GM19023 (cell line): ENCODE measurements at regions not wholly inside any gene's neighbourhood (a gene's known extent, or its start where the extent isn't known, plus 50 kb on each side); places are given as distances from the start of the nearest gene placed in this dataset.

ENCODE experiments used
- ATAC-seq: cut with Tn5 transposase; IDR thresholded peaks from one replicate; pipeline ENCODE4 v1.9.1; 2021; ENCODE audit warnings: mild to moderate bottlenecking, moderate library complexity; ENCODE audit not compliant: unreplicated experiment

DNA sequence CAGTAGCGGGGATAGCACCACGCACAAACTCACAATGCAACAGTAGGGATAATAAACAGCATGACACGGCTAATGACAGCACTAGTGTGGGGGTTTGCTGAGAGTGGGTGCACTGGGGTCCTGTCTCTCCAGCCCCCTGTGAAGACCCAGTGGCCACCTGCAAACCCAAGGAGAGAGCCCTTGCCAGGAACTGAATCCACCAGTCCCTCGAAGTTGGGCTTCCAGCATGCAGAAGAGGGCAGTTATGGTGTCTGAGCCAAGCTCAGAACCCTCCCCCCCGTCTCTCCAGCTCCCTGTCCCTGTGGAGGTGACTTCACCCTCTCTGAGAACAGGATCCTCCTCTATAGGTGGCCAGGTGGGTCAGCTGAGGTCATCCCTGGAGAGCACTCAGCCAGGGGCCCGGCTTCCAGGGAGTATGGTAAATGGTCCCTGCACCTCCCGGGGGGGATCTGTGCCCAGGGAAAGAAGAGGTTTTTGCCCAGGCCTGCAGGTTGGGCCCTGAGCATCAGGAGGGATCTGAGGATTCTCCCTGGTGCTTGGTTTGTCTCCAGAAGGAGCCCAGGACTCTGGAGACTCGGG lies 86.3 kb upstream of the PRR5 start:
- ATAC-seq: no peak

- no peak for ATAC-seq
These were observed 86.9 kb upstream of the PRR5 start for GRCh38 chr22:44615146-44615545.

DNA sequence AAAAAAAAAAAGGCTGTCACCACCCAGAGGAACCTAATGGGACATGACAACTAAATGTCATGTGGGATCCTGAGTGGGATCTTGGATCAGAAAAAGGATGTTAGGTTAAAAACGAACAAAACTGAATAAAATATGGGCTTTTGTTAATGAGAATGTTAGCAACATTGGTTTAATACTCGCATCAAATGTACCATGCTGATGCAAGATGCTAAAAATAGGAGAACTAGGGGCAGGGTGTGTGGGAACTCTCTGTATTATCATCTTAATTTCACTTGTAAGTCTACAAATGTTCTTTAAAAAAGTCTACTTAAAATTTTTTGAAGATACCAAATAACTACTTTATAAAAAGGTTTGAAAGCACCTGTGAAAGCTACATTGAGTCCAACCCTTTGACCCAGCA lies 88.8 kb upstream of the PRR5 start:
- ATAC-seq: no peak

GRCh38 chr22:44611880-44612496 lies 90.0 kb upstream of the PRR5 start:
- ATAC-seq: no peak

GRCh38 chr22:44610071-44610470 lies 91.9 kb upstream of the PRR5 start:
- ATAC-seq: no peak

GRCh38 chr22:44609400-44609988 lies 92.5 kb upstream of the PRR5 start:
- ATAC-seq: no peak

DNA sequence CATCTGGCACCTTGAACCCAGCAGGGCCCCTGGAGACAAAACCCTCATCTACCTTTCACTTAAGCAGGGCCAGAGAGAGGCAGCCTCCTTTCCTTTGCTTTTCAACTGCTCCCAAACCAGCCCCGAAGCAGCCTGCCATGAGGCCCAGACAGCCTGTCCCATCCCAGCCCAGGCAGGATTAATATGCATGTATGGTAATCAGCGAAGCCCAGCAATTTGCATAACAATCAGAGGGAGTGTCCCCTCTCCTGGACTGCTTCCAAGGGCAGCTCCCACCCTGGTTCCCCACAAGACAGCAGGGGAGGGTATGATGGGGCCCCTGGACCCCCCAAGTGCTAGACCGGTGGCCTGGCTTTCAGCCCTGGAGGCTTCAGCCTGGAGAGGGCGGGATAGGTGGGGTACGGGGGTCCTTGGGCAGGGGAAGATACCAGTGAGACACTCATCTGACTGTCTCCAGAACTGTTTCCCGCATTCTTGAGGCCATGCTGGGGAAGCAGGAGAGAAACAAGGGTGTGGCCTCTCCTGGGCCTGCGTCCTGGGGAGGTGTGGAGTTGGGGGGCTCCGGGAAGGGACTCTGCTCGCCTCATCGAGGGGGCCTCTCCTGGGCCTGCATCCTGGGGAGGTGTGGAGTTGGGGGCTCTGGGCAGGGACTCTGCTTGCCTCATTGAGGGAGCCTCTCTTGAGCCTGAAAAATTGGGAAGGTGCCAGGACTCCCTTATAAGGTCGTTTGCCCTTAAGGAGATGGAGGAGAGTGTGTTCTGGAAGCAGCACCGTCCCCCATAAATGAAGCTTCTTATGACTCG lies 93.2 kb upstream of the PRR5 start:
- no peak for ATAC-seq

GRCh38 chr22:44606126-44606525 lies 95.9 kb upstream of the PRR5 start:
- ATAC-seq: no peak

DNA sequence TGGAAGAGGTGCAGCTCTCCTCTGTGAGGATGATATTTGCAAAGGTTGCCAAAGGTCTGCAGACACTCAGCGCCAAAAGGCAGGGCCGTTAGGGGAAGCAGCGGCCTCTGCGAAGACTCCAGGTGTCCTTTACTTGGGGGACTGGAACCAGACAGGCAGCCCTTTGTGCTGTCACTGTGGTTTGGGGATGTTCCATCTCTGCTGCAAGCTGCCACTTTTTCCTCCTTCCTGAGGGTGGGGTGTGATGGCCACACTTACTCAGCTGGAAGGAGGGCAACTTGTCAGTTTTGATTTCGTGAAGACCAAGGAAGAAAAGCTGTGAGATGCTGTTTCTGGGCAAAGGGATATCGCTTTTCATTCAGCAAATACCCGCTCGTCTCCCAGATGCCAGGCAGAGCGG lies 96.5 kb upstream of the PRR5 start:
- no peak for ATAC-seq

DNA sequence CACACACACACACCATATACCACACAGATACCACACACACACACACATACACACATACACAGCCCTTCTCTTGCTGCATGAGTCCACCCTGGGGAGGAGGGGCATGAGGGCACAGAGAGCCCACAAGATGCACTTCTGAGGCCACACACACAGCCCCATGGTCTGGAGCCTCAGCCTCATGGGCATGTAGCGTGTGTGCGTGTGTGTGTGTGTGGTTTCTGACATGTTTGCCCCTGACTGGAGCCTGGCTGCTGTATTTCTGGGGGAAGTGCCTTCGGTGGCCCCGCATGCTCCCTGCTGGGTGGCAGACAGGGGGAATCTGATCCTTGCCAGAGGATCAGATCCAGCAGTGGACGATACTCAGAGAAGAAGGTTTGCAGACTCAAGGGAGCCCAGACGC lies 97.0 kb upstream of the PRR5 start:
- no peak for ATAC-seq

GRCh38 chr22:44604455-44604854 lies 97.5 kb upstream of the PRR5 start:
- ATAC-seq: no peak

- no peak for ATAC-seq
These were observed 98.2 kb upstream of the PRR5 start for GRCh38 chr22:44603767-44604166.

- no peak for ATAC-seq
These were observed 100.3 kb upstream of the PRR5 start for GRCh38 chr22:44601725-44602124.

DNA sequence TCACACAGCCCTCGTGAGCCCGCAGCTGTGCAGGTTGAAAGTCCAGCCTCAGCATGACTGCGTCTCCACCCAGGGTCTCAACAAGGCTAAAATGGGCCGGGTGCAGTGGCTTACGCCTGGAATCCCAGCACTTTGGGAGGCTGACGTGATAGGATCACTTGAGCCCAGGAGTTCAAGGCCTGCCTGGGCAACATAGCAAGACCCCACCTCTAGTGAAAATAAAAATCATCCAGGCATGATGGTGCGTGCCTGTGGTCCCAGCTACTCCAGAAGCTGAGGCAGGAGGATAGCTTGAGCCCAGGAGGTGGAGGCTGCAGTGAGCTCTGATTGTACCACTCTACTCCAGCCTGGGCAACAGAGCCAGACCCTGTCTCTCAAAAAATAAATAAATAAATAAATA lies 100.8 kb upstream of the PRR5 start:
- no peak for ATAC-seq

DNA sequence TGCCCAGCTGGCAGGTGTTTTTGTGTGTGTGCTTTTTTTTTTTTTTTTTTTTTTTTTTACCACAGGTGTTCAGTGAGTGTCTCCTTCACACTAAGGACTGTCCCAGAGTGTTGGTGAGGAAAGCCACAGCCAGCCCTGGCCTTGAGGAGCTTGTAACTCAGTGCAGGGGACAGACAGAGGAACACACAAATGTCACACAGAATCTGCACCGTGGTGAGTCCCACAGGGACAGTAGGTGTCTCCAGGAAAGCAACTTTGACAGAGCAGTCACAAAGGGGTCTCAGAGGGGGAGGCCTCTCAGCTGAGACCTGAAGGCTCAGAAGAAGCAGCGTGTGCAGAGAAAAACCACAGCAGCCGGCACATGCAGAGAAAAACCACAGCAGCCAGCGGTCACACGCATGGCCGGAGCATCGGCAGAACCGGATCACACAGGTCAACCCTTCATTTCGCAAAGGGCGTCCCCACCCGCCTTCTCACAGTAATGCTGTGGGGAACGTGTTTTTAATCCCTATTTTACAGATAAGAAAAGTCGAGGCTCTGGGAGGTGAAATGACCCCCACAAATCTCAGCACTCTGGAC lies 101.7 kb upstream of the PRR5 start:
- ATAC-seq: no peak

GRCh38 chr22:44599500-44600140 lies 101.6 kb upstream of the RTL6 start:
- no peak for ATAC-seq

GRCh38 chr22:44599084-44599483 lies 101.1 kb upstream of the RTL6 start:
- no peak for ATAC-seq

DNA sequence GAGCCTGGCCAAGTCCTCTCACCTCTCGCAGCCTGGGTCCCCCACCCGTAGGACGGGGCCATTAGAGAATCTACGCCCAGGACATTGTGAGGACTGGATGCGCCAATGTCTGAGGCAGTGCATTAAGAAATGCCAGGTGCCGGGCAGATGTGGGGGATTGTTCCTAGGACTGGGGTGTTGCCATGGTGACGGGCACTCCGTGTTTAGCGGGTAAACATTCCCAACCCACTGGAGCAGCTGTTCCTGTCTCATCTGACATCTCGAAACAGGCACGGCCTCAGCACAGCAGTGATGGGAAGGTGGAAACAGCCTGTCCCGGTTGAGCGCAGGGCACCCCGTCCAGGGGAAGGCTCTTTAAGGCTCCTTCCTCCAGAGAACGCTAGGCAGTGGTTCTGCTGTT lies 99.6 kb upstream of the RTL6 start:
- no peak for ATAC-seq

DNA sequence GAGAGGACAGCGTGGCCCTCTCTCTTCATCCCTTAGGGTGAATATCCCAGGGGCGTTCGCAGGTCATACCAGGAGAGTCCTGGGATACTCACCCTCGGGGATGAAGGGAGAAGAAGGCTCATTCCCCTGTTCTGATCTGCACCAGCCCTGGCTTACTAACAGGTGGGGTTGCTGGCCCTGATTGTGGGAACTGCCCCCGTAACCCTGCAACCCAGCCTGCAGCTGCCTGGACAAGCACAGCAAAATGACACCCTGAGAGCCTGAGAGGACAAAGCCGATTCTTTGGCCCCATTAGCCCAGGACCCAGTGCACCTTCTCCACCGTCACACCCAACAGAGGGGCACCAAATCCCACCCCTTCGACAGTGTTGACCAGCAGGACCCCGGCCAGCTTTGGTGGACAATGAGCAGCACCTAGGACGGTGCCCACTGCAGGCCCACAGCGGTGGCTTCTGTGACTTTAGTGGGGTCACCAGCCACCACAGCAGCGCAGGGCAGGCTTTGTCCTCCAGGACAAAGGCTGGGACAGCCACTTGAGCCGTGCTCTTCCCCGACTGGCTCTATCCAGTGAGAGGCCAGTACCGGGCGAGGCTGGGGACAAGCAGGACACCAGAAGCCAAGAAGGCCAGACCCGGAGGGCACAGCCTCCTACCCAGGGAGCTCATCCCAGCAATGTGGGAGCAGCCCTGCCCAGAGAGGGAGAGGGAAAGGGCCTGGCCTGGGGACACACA lies 98.5 kb upstream of the RTL6 start:
- no peak for ATAC-seq

DNA sequence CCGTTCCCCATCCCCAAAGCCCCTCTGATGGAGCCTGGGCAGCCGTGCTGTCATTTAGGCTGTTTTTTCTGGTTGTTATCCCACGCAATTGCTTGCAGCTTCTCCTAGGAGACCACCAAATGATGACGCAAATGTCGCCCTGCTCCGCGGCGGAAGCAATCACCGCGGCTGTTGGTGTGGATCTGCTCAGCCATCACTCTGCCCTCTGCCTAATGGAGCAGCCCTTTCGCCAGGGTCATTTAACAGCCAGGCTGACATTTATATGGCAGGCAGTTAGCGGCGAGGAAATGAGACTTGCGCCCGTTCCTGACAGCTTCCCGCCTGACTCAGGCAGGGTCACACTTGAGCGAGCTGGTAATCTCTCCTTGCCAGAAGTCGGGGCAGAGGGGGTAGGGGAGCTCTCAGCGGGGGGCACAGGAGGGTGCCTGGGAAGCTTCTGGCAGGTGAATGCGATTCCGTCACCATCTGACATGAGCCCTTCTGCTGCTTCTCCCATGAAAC lies 97.9 kb upstream of the RTL6 start:
- no peak for ATAC-seq
